DND-41 (cell line): ENCODE measurements at regions not wholly inside any gene's neighbourhood (a gene's known extent, or its start where the extent isn't known, plus 50 kb on each side); places are given as distances from the start of the nearest gene placed in this dataset.

Source experiments
- ATAC-seq: fragments of 200-7000 bp; cut with Tn5 transposase; 3 replicates; pipeline ENCODE4 v1.9.1; 2021; ENCODE audit warnings: low read depth; ENCODE audit not compliant: insufficient read depth
- DNase-seq: peaks from one replicate; pipeline ENCODE4 v3.0.0-alpha.2; 2020
- H2AFZ ChIP-seq: 2 replicates; pipeline ENCODE4 v1.6.0; 2012; ENCODE audit warnings: low read depth, low read length
- H3K27ac ChIP-seq: 2 replicates; pipeline ENCODE4 v1.5.1; 2012; ENCODE audit warnings: low read length, inconsistent platforms
- H3K27me3 ChIP-seq: fragments of 200-600 bp; sonication (generic); 2 replicates; pipeline ENCODE4 v1.6.0; 2012; ENCODE audit warnings: low read length, mild to moderate bottlenecking, inconsistent platforms; ENCODE audit not compliant: insufficient read depth, poor library complexity
- H3K36me3 ChIP-seq: 2 replicates; pipeline ENCODE4 v1.5.1; 2012; ENCODE audit warnings: low read length, inconsistent platforms; ENCODE audit not compliant: insufficient read depth
- H3K4me1 ChIP-seq: 2 replicates; pipeline ENCODE4 v1.5.1; 2012; ENCODE audit warnings: mild to moderate bottlenecking, low read length; ENCODE audit not compliant: insufficient read depth
- H3K4me2 ChIP-seq: 2 replicates; pipeline ENCODE4 v1.6.0; 2012; ENCODE audit warnings: mild to moderate bottlenecking, moderate library complexity, low read length, inconsistent platforms; ENCODE audit not compliant: insufficient read depth
- H3K4me3 ChIP-seq, 2 experiments: fragments of 200-600 bp in 1 of 2; shearing (Covaris generic) in 1 of 2; 2 replicates each; pipeline ENCODE4 v1.5.1; 2012 to 2016; ENCODE audit warnings: inconsistent platforms in 2 of 2, low read length in 2 of 2, mild to moderate bottlenecking in 2 of 2, low read depth in 1 of 2, moderate library complexity in 1 of 2
- H3K79me2 ChIP-seq: 2 replicates; pipeline ENCODE4 v1.6.0; 2012; ENCODE audit warnings: low read length, inconsistent platforms; ENCODE audit not compliant: insufficient read depth
- H3K9ac ChIP-seq: 2 replicates; pipeline ENCODE4 v1.6.0; 2012; ENCODE audit warnings: low read depth, mild to moderate bottlenecking, inconsistent platforms, low read length, moderate library complexity
- H3K9me3 ChIP-seq: 2 replicates; pipeline ENCODE4 v1.5.1; 2012; ENCODE audit warnings: low read length, moderate library complexity, mild to moderate bottlenecking, inconsistent platforms; ENCODE audit not compliant: insufficient read depth, severe bottlenecking
- H4K20me1 ChIP-seq: 2 replicates; pipeline ENCODE4 v1.6.0; 2012; ENCODE audit warnings: low read length; ENCODE audit not compliant: insufficient read depth
- CTCF ChIP-seq: IDR thresholded peaks from 2 replicates; pipeline ENCODE4 v1.5.1; 2012; ENCODE audit warnings: borderline replicate concordance, low read length, moderate library complexity, mild to moderate bottlenecking; ENCODE audit not compliant: poor library complexity, severe bottlenecking; ENCODE audit errors: extremely low read depth
- EZH2 ChIP-seq: IDR thresholded peaks from 3 replicates; pipeline ENCODE4 v1.6.1; 2012; ENCODE audit warnings: borderline replicate concordance, low read depth, mild to moderate bottlenecking, moderate library complexity, low read length, inconsistent platforms; ENCODE audit not compliant: severe bottlenecking

GRCh38 chr3:30317561-30317960 is 288.8 kb upstream of the TGFBR2 start:
- TF ChIP-seq EZH2 (no peak), CTCF (no peak)
- Histone ChIP-seq H3K4me3 (no peak overlapping the region), H3K27ac (no peak overlapping the region), H3K79me2 (no peaks in the 10 kb centered on the region), H3K9ac (no peak overlapping the region), H4K20me1 (no peaks in the 10 kb centered on the region), H3K27me3 (no peaks in the 10 kb centered on the region), H2AFZ (no peak overlapping the region), H3K4me2 (no peak overlapping the region), H3K9me3 (peaks cover 2% of the 10 kb centered on the region), H3K36me3 (no peaks in the 10 kb centered on the region), H3K4me1 (no peaks in the 10 kb centered on the region; the same call in 1 of the 2 replicates)
- no peak for DNase-seq
- ATAC-seq: no peak

GRCh38 chr3:30318110-30318509 is 288.3 kb upstream of the TGFBR2 start:
- H2AFZ ChIP-seq: no peak overlapping the region
- H3K9ac ChIP-seq: no peak overlapping the region
- H3K9me3 ChIP-seq: peaks cover 2% of the 10 kb centered on the region
- H3K79me2 ChIP-seq: no peaks in the 10 kb centered on the region
- no peak for DNase-seq
- no peaks in the 10 kb centered on the region for H3K27me3 ChIP-seq
- no peak overlapping the region for H3K4me2 ChIP-seq
- no peaks in the 10 kb centered on the region for H4K20me1 ChIP-seq
- H3K27ac ChIP-seq: no peak overlapping the region
- H3K4me3 ChIP-seq: no peak overlapping the region
- no peak for ATAC-seq
- H3K36me3 ChIP-seq: no peaks in the 10 kb centered on the region
- H3K4me1 ChIP-seq: no peaks in the 10 kb centered on the region; the same call in 1 of the 2 replicates
- TF ChIP-seq EZH2: no peak
- no peak for TF ChIP-seq CTCF

GRCh38 chr3:30319713-30320112 is 286.7 kb upstream of the TGFBR2 start:
- no peak overlapping the region for H2AFZ ChIP-seq
- no peaks in the 10 kb centered on the region for H3K36me3 ChIP-seq
- DNase-seq (peak; percentile 48), ATAC-seq (peak; percentile 85)
- no peak overlapping the region for H3K9ac ChIP-seq
- no peaks in the 10 kb centered on the region for H4K20me1 ChIP-seq
- H3K4me3 ChIP-seq: no peak overlapping the region
- no peak for TF ChIP-seq EZH2
- peak; percentile 71 for TF ChIP-seq CTCF
- H3K9me3 ChIP-seq: peaks cover 2% of the 10 kb centered on the region
- no peaks in the 10 kb centered on the region; the same call in 1 of the 2 replicates for H3K4me1 ChIP-seq
- H3K27me3 ChIP-seq: no peaks in the 10 kb centered on the region
- no peaks in the 10 kb centered on the region for H3K79me2 ChIP-seq
- no peak overlapping the region for H3K27ac ChIP-seq
- no peak overlapping the region for H3K4me2 ChIP-seq

DNA sequence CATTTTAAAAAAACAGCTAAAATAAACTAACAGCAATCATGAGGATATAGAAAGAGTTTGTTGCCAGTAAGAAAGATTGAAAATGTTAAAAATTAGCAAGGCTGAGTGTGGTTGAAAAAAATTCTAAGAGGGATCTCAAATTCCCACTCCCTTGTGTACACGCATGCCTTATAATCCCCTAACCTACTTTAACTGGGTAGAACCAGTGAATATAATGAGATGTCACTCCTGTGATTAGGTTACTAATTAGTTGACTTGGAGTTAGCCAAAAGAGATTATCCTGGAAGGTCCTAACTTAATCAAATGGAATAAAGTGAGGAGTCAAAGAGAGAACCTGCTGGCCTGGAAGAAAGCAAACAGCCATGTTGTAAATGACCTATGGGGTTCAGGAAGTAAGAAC is 286.0 kb upstream of the TGFBR2 start:
- Histone ChIP-seq H3K9ac (no peak overlapping the region), H3K36me3 (no peaks in the 10 kb centered on the region), H4K20me1 (no peaks in the 10 kb centered on the region), H3K27me3 (no peaks in the 10 kb centered on the region), H2AFZ (no peak overlapping the region), H3K9me3 (peaks cover 2% of the 10 kb centered on the region), H3K4me3 (no peak overlapping the region), H3K27ac (no peak overlapping the region), H3K4me2 (no peak overlapping the region), H3K4me1 (no peaks in the 10 kb centered on the region; the same call in 1 of the 2 replicates), H3K79me2 (no peaks in the 10 kb centered on the region)
- ATAC-seq (no peak), DNase-seq (no peak)
- TF ChIP-seq CTCF: no peak
- no peak for TF ChIP-seq EZH2
